Renal cortex interstitium (tissue), 11 donors: ENCODE measurements at regions not wholly inside any gene's neighbourhood (a gene's known extent, or its start where the extent isn't known, plus 50 kb on each side); places are given as distances from the start of the nearest gene placed in this dataset.
"Not testable (repeated sequence)": the region's sequence is repeated elsewhere in the genome, so short reads cannot be mapped to it uniquely, and the experiment has no call there.

Experiments
- DNase-seq, 11 donors: peaks; one replicate each; pipeline ENCODE4 v3.0.0-alpha.2; 2013; ENCODE audit warnings: low read depth in 9 of 11, low spot score in 4 of 11; ENCODE audit errors: extremely low read depth in 1 of 11

DNA sequence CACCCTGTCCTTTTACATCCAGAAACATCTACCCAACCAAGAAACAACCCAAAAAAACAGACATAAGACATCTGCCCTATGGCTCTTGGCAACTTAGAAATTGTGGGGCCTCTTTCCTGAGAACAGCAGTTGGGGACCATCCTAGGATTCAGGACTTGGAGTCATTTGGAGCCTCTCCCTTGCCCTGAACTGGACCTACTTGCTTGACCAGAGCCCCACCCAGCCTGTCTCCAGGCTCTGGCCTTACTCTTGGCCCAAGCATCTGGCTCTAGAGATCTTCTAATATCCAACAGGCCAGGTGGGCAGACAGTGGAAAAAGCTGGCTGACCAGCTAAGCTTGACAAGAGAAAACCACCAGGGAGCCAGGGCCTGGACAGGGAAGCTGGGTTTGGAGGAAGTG lies 99.1 kb upstream of the C2CD4B start:
- DNase-seq, result no peak

DNA sequence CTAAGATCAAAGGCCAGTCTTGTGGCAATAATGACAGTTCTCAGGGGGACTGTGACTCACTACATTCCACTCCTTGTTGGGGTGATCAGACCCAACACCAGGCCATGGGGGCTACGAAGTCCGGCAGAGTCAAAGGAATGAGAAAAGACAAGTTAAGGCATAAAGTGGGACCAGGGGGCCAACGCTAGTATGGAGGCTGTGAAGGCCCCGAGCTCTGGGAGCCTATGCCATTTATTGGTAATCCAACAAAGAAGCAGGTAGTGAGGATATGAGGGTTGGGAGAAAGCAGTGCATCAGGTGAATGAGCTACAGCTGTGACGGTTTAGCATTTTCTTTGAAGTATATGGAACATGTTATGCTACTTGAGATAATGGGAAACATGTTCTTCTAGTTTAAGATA lies 104.4 kb upstream of the C2CD4B start:
- DNase-seq, result no peak

DNA sequence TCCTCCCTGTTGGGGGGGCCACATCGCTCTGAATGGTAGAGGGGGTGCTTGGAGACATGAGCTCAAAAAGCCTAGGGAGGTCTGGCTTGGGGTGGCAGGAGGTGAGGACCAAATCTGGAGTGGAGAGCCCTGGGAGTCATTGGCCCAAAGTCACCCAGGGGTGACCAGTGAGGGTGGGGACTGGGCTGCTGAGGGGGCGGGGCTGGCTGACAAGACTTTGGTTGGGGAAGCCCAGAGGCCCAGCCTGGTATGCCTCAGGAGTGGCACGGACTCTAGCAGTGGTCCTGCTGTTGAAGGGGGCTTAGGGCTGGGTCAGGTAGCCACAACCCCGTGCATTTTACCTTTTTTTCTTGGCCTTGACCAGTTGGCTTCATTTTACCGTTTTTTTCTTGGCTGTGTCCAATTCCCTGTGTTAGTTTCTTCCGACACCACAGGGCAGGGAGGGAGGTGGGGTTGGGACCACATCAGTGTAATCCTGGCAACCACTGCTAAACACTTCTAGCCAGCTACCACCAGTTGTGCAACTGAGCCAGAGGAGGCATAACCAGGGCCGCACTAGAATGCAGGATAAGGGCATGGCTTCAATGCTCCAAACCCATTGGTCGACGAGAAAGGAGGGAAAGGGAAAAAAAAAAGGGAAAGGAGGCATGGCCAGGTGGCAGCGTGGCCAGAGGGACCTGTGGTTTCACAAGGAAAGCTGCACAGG lies 105.3 kb upstream of the C2CD4B start:
- DNase-seq, result no peak

DNA sequence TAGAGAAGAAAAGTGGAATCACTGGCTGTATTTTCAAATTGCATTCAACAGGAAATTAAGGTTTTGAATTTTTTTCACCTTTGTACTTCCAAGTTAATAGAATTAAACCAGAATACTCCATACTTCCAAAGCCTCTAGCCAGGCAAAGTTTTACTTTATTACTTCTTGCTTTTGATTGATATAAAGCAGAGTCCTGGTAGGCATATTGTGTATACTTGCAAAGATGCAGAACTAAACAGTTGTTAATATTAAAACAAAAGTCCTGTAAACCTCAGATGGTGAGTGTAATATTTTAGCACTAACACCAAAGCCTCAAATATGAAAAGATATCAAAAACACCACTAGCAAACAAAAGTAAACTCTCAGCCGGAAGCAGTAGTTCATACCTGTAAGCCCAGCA lies 107.2 kb upstream of the C2CD4B start:
- DNase-seq, result no peak

DNA sequence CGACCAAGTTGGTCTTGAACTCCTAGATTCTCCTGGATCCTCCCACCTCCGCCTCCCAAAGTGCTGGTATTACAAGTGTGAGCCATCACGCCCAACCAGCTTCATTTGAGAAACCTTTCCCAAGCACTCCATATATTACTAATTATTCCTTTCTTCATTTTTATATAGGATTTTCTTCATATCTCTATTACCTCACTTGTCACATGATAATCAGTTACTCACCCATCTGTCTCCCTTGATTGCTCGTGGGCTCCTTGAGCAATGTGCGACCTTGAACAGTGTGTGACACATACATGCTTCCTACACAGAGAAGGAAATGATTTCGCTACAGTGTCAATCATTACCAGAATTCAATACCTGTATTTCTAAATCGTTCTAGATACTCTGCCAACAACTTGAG lies 110.7 kb upstream of the C2CD4B start:
- no peak for DNase-seq

DNA sequence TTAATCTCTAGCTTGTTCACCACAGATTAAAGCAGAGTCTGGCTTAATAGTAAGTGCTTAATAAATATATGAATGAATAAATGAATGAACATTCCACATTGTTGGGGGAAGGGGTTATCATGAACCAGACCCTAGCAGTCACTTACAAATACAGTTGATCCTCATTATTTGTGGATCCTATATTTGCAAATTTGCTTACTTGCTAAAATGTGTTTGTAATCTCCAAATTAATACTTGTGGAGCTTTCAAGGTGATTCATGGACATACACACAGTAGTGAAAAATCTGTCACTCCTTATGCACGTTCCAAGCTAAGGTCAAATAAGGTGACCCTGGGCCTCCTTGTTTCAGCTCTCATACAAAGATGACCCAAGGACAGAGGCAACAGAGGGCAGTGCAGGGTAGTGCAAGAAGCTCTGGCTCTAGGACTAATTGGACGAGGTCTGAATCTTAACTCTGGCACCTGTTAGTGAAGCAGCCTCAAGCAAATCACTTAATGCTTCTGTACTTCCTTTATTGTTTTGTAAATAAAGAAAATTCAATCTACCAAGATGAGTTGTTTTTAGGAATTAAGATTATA lies 112.8 kb upstream of the C2CD4B start:
- no peak for DNase-seq

DNA sequence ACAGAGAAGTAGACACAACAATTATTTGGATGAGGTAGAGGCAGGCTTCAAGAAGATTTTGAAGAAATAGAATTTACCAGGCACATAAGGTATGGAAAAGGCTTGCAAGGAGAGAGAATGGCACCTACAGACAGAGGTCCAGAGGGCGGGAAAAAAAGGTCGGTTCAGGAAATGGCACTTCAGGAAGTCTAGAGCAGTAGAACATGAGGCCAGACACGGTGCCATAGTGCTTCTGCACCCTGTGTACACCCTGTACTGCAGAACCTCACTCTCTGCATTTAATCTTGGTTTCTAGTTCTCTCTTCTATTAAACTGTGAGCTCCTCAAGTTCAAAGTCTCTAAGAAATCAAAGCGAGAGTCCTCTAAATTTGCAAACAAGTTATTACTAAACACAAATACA lies 113.4 kb upstream of the C2CD4B start:
- DNase-seq, result no peak

DNA sequence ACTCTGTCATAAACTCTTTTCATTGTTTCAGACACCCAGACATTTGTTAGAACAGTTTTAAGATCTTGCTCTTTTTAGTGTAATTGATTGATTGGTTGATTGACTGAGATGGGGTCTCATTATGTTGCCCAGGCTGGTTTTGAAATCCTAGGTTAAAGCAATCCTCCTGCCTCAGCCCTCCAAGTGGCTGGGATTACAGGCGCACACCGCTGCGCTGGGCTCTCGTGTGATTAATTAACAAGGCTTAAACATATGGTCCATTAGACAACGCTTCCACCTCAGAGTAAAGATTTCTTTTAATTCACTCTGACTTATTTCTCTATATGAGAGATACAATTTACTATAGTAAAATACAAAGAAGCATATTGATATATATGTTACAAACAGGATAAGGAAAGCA lies 114.0 kb upstream of the C2CD4B start:
- DNase-seq, result no peak

DNA sequence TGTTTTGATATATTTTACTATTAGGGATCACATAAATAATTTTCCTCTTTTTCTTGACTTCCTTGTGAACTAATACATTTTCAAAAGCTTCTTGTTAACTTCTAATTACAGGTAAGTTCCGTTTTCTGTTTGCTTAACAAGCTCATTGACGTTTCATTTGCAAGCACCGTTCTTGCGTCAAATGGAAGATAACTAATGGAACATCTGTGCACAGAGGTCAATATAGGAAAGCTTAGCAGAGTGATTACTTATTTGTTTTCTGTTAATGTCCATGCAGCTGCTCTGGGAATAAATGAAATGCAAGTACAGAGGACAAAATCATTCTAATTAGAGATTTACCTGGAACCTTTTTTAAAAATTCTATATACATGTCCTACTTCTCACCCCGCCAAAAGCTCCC lies 115.5 kb upstream of the C2CD4B start:
- no peak for DNase-seq

DNA sequence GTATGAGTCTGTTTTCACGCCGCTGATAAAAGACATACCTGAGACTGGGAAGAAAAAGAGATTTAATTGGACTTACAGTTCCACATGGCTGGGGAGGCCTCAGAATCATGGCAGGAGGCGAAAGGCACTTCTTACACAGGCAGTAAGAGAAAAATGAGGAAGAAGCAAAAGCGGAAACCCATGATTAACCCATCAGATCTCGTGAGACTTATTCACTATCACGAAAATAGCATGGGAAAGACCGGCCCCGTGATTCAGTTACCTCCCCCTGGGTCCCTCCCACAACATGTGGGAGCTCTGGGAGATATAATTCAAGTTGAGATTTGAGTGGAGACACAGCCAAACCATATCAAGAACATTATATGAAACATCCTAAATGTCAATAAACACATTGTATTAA lies 116.7 kb upstream of the C2CD4B start:
- DNase-seq, result not testable (repeated sequence)

DNA sequence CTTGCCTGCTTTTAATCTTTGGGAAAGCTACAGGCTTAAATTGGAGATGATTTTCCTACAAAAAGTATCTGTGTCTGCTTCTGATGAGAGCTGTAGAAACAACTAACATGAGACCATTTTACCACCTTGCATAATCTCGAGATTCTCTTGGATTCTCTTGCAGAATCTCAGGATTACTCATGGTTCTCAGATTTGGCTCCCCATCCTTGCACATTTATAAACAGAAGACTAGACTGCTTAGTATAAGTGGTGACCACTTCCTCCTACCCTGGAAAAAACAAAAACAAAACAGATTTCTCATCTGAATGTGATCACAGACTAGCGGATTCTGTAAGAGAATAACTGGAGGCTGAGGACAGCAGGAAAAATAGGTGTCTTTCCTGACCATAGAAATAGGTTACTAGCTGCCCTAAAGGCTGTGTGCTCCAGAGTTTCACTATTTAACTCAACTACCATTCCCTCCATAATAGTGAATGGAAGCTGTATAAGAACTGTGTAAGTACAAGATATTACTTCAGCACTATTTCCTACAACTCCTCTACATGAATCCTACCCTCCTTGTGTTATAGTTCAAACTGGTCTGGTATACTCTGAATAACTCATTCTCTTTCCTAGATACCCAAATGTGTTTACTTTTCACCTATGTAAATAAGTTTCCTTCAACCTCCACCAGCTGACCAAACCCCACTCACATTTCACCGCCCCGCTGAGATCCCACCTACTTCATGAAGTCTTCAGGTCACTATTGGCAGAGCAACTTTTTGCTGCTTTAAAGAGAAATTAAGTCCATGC lies 122.2 kb upstream of the C2CD4B start:
- no peak for DNase-seq

DNA sequence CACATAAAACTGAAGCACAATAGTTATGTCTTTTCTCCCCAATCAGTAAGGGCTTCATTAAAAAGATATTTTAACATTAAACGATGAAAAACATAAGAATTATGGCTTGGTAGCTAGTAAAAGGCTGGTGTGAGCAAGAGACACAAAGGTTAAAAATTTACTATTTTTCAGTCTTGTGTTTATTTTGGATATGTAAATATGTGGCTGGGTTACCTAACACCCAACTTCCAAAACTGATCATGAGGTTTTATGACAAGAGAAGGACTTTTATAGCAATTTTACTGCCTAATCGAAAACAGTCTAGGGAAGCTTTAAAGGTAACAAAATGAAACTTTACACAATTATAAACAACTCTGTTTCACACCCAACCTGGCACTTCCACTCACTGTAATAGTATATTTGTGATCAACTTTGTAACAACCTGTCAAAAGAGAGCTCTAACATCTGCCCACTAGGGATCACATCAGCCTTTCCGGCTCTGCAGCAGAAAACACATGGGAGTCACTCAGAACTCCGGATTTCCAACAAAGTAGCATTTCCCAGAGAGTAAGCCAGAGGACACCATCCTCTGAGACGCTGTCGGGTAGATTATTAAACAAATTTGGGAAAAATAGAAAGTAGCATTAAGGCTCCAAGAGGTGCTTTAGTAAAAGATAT lies 123.4 kb upstream of the C2CD4B start:
- DNase-seq, result no peak

DNA sequence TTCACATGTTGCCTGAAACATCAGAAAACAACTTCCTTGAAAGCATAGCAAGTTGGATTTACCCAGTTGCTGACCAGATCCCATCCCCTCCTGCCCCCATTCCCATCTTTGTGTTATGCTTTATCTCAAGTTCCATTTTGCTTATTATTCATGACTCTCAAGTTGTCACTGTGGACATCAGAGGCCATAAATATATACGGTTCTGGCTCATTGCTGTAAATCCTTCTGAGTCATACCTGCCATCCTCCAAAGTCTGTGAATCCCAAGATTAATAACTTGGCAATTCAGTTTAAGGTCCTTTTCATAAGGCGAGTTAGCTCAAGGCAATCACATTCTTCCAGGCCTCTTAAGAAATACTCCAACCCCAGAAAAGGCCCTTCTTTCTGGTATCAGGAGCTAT lies 126.2 kb upstream of the C2CD4B start:
- DNase-seq, result no peak

DNA sequence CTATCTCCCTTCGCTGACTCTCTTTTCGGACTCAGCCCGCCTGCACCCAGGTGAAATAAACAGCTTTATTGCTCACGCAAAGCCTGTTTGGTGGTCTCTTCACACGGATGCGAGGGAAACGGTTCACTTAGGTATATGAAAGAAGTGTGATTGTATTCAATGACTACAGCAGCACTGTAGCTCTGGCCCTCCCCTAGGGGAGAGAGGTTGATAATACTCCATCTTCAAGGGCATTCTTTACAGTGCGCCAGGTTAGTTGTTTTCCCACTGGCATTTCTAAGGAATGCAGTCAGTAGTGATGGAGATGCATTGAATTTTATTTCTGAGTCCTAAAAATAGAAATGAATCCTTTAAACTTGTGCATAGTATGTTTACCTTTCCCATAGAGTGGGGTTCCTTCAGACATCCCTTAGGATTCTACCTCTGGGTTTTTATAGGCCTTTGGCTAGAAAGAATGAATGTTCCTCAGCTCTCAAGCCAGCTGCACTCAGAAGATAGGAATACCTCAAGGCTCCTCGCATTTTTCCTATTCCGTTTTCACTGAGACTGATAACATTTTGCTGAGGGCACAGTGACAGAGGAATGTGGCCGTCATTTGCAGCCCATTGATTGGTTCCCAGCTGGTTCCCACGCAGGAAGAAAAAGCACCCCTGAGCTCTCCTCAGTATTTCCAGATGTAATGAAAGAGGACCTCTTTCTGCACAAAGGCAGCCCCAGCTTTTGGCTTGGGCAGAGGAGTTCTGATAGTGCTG lies 131.8 kb upstream of the C2CD4B start:
- no peak for DNase-seq

DNA sequence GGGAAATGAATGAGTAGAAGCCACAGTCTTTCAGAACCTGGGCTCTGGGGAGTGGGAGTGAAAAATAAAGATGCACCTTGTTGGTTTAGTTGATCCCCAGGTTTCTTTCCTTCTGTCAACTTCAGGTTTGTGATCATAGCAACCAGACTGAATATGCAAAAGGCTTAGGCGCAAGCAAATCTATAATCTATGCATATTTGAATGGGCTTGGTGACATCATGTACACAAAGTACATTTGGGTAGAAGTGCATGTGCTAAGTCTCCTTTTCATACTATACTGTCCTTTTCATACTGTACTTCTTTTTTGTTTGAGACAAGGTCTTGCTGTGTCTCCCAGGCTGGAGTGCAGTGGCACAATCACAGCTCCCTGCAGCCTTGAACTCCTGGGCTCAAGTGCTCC lies 132.4 kb upstream of the C2CD4B start:
- DNase-seq, result no peak

DNA sequence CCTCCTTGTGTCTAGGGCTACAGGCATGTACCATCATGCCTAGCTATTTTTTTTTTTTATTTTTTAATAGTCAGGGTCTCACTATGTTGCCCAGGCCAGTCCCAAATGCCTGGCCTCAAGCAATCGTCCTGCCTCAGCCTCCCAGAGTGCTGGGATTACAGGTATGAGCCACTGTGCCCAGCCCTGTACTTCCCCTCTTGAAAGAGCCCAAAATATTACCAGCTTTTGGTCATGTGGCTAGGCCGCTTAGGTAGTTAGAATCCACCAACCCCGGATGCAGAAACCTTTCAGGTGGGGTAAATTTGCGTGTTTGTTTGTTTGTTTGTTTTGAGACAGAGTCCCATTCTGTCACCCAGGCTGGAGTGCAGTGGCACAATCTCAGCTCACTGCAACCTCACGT lies 132.8 kb upstream of the C2CD4B start:
- DNase-seq, result no peak

DNA sequence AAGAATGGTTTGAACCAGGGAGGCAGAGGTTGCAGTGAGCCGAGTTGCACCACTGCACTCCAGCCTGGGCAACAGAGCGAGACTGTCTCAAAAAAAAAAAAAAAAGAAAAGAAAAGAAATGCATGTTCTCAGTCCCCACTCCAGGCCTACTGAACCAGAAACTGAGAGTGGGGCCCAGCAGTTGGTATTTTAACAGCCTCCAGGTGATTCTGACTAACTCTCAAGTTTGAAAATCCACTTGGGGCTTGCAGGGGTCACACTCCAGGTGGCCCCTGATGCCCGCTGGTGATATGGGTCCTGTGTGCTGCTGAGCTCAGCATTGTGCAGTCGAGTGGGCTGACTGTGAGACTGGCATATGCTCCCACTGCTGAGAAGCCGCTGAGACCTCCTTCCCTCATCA lies 133.7 kb upstream of the C2CD4B start:
- DNase-seq, result no peak

DNA sequence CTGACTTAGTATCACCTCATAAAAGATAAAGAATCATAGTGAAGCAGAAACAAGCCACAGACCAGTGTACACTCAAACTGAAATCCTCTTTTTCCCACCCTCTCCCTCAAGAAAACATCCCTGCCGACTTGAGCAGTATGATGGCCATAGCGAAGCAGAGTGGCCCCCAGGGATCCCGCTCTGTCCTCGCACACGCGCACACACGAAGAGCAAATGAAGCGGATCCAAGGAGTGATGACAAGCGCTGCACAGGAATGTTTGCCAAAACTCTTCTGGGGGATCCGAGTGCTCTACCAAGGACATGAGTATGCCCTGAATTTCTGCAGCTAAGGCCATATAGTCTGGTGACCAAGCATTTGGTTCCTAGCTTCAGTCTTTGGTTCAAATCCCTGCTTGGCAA lies 134.5 kb upstream of the C2CD4B start:
- DNase-seq, result no peak

DNA sequence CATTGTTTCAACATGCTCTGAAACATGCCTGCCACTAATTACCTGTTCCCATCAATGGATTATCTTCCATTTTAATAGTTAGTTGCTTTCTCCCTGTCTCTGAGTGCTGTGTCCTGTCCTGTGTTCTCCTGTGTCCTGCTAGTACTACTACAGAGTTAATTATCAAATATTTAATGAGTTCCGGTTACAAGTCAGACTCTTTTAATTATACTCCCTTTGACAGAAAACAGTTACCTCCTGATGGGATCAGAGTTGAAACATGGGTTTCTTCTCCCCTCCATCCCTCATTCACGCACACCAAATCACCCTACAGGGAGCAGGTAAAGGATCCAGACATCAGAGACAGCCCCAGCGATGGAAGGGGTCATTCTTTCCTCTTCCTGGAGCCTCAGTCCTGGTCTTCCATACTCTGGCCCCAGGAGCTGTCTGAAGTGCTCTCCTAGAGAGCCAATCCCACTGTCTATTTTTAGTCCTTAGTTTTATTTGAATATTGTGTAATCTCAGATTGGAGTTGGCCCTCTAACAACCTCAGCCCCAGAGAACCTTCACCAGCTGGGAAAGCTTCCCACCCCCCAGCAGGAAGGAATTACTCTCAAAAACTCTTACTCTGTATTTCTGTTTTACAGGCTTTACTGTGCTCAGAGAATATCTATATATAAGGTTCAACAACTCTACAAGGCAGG lies 137.0 kb upstream of the C2CD4B start:
- DNase-seq, result no peak
